Activated CD4-positive, alpha-beta T cell treated with anti-CD3 and anti-CD28 coated beads, Interleukin-2, amount 10 ng/mL, durations not matched to agents 7 days and 5 days (primary cell): ENCODE measurements at regions not wholly inside any gene's neighbourhood (a gene's known extent, or its start where the extent isn't known, plus 50 kb on each side); places are given as distances from the start of the nearest gene placed in this dataset.

ENCODE experiments used
- CTCF ChIA-PET: fragments of 350-600 bp; sonication (Branson Sonifier 250); formaldehyde crosslinking; loops from one replicate; lab custom pipeline; 2021; ENCODE audit warnings: antibody characterized with exemption; lab: Charles Lee
- POLR2A ChIA-PET: fragments of 350-600 bp; sonication (Branson Sonifier 250); formaldehyde crosslinking; loops from one replicate; lab custom pipeline; 2021; ENCODE audit warnings: antibody characterized with exemption; lab: Charles Lee
- DNase-seq: peaks from one replicate; pipeline ENCODE4 v3.0.0-alpha.2; 2020
- H3K27ac Mint-ChIP-seq: one replicate; pipeline ENCODE4 v1.8.0; 2021; ENCODE audit warnings: mild to moderate bottlenecking, moderate library complexity, mixed read lengths
- H3K27me3 Mint-ChIP-seq: one replicate; pipeline ENCODE4 v1.8.0; 2021; ENCODE audit warnings: mixed read lengths
- H3K36me3 Mint-ChIP-seq: one replicate; pipeline ENCODE4 v1.8.0; 2021; ENCODE audit warnings: low read depth, mixed read lengths
- H3K4me1 Mint-ChIP-seq: one replicate; pipeline ENCODE4 v1.8.0; 2021; ENCODE audit warnings: mixed read lengths
- H3K4me3 Mint-ChIP-seq: one replicate; pipeline ENCODE4 v1.8.0; 2021; ENCODE audit warnings: mild to moderate bottlenecking, moderate library complexity, mixed read lengths
- H3K9me3 Mint-ChIP-seq: one replicate; pipeline ENCODE4 v1.8.0; 2021; ENCODE audit warnings: mixed read lengths

DNA sequence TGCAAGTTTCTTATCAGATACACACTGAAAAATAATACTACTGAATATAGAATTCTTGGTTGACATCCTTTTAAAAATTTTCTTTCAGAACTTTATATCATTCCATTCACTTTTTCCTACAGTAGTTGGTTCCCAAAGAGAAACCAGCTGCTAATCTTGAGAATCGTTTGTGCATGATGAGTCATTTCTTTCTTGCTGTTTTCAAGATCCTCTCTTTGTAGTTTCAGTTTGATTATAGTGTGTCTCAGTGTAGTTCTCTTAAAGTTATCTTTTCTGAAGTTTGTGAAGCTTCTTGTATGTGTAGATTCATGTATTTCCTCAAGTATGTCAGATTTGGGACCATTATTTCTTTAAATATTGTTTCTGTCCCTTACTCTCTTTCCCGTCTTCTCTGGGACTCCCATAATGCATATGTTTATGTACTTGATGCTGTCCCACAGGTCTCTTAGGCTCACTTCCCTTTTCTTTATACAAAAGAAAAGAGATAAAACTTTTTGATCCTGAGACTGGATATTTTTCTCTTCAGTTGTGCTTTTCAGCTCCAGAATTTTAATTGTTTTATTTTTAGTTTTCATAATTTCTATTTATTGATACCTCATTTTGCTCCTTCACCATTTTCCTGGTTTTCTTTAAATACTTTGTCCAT lies 801.0 kb downstream of the TDRD15 start:
- Mint-ChIP-seq H3K36me3 (no peaks in the 10 kb centered on the region), H3K9me3 (peaks cover 21% of the 10 kb centered on the region), H3K4me3 (no peak overlapping the region), H3K27ac (no peak overlapping the region), H3K4me1 (no peaks in the 10 kb centered on the region), H3K27me3 (no peaks in the 10 kb centered on the region)
- POLR2A ChIA-PET = no interaction called here
- DNase-seq = no peak
- CTCF ChIA-PET = interaction anchor here (0.6 kb wide), 1 partner anchor 110 kb away, joined by 3 read pairs; no protein-coding TSS in a partner anchor

DNA sequence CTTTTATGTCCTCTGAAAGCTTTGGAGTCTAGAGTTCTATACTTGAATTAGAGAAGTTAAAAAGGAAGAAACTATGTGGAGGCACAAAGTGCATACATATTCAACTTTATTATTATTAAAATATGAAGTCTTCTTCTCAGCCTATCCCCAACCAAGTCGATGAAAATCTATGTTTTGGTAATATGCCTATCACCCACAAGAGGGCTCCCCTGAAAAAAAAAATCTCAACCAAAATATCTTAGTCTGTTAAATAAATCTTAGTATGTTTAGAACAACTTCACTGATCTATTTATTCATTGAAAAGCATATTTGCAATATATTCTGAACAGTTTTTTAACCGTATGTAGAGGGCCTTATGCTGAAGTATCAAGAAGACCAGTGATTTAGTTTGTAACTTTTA lies 804.5 kb downstream of the TDRD15 start:
- Mint-ChIP-seq H3K36me3 (no peaks in the 10 kb centered on the region), H3K4me1 (no peaks in the 10 kb centered on the region), H3K9me3 (peaks cover 15% of the 10 kb centered on the region), H3K4me3 (no peak overlapping the region), H3K27me3 (no peaks in the 10 kb centered on the region), H3K27ac (no peak overlapping the region)
- no peak for DNase-seq
- ChIA-PET CTCF (no interaction called here), POLR2A (no interaction called here)

GRCh38 chr2:21930226-21930625 lies 806.5 kb downstream of the TDRD15 start:
- ChIA-PET CTCF (no interaction called here), POLR2A (no interaction called here)
- no peaks in the 10 kb centered on the region for H3K36me3 Mint-ChIP-seq
- H3K9me3 Mint-ChIP-seq = peaks cover 12% of the 10 kb centered on the region
- no peak overlapping the region for H3K4me3 Mint-ChIP-seq
- H3K27me3 Mint-ChIP-seq = no peaks in the 10 kb centered on the region
- H3K27ac Mint-ChIP-seq = no peak overlapping the region
- DNase-seq = no peak
- no peaks in the 10 kb centered on the region for H3K4me1 Mint-ChIP-seq

DNA sequence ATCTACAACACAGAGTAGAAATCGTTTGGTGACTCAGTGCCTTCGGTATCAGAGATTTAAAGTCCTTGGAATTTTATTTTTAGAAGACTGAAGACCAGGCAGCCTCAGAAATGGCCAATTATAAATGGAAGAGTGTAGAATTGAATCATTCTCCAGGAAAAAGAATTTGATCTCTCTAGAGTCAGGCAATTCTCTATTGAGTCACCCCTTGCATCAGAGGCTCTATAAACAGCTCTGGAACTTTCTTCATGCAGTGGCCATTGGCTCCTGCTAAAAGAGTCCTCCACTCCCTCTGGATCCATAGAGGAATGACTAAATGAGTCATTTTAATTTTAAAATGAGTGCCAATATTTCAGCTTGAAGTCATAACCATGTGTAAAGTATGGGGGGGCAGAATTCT lies 816.2 kb downstream of the TDRD15 start:
- H3K27ac Mint-ChIP-seq = no peak overlapping the region
- ChIA-PET POLR2A (no interaction called here), CTCF (no interaction called here)
- H3K4me3 Mint-ChIP-seq = no peak overlapping the region
- no peaks in the 10 kb centered on the region for H3K36me3 Mint-ChIP-seq
- H3K9me3 Mint-ChIP-seq = peaks cover 4% of the 10 kb centered on the region
- H3K27me3 Mint-ChIP-seq = no peaks in the 10 kb centered on the region
- no peak for DNase-seq
- H3K4me1 Mint-ChIP-seq = no peaks in the 10 kb centered on the region

GRCh38 chr2:21944536-21944935 lies 820.8 kb downstream of the TDRD15 start:
- CTCF ChIA-PET = no interaction called here
- no peaks in the 10 kb centered on the region for H3K36me3 Mint-ChIP-seq
- H3K4me1 Mint-ChIP-seq = no peaks in the 10 kb centered on the region
- POLR2A ChIA-PET = no interaction called here
- H3K9me3 Mint-ChIP-seq = peaks cover 6% of the 10 kb centered on the region
- H3K4me3 Mint-ChIP-seq = no peak overlapping the region
- H3K27ac Mint-ChIP-seq = no peak overlapping the region
- no peak for DNase-seq
- no peaks in the 10 kb centered on the region for H3K27me3 Mint-ChIP-seq

DNA sequence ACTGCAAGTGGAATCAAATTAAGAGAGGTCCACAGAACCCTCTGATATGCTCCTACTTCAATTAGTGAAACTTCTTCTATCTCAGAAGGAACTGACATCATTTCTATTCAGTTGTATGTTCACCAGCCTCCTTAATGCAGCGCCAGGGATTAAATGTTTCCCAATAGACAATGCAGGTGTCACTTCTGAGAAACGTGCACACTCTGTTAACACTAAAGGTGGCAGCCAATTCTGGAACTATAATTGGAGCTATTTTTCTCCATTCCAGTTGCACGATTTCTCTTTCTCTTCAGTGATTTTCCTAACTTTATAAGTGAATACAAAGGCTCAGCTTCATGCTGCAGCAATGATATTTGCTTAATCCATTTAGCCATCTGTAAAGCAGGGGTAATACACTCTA lies 821.9 kb downstream of the TDRD15 start:
- Mint-ChIP-seq H3K4me1 (no peaks in the 10 kb centered on the region), H3K9me3 (peaks cover 6% of the 10 kb centered on the region), H3K27ac (no peak overlapping the region), H3K27me3 (no peaks in the 10 kb centered on the region), H3K4me3 (no peak overlapping the region), H3K36me3 (no peaks in the 10 kb centered on the region)
- ChIA-PET POLR2A (no interaction called here), CTCF (no interaction called here)
- DNase-seq = no peak

DNA sequence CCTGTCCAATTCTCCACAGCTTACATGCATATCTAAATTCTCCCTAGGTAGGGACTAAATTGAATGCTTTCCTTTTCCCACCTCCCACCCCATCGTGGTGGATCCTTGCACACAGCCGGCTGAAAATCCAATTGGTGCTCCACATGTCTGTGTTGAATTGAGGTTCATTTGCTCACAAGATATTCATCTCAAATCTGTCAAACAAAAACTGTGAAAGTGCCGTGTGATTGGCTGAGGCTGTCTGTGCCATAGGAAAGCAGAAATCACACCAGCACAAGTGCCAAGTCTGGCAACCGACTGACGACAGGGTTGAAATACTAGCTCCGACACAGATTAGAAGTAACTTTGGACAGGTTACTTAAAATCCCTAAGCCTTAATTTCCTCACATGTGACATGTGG lies 823.3 kb downstream of the TDRD15 start:
- H3K9me3 Mint-ChIP-seq = peaks cover 6% of the 10 kb centered on the region
- CTCF ChIA-PET = no interaction called here
- POLR2A ChIA-PET = no interaction called here

GRCh38 chr2:21966139-21966538 lies 842.4 kb downstream of the TDRD15 start:
- peaks cover 3% of the 10 kb centered on the region for H3K9me3 Mint-ChIP-seq
- ChIA-PET CTCF (no interaction called here), POLR2A (no interaction called here)
- H3K27ac Mint-ChIP-seq = no peak overlapping the region
- no peaks in the 10 kb centered on the region for H3K27me3 Mint-ChIP-seq
- no peak for DNase-seq
- no peaks in the 10 kb centered on the region for H3K36me3 Mint-ChIP-seq
- no peaks in the 10 kb centered on the region for H3K4me1 Mint-ChIP-seq
- no peak overlapping the region for H3K4me3 Mint-ChIP-seq

More for the DNA sequence above, 823.3 kb downstream of the TDRD15 start:
- DNase-seq = no peak
- H3K27ac Mint-ChIP-seq = no peak overlapping the region
- no peaks in the 10 kb centered on the region for H3K4me1 Mint-ChIP-seq
- H3K27me3 Mint-ChIP-seq = no peaks in the 10 kb centered on the region
- no peak overlapping the region for H3K4me3 Mint-ChIP-seq
- H3K36me3 Mint-ChIP-seq = no peaks in the 10 kb centered on the region

- Mint-ChIP-seq H3K36me3 (no peaks in the 10 kb centered on the region), H3K4me3 (no peak overlapping the region), H3K27me3 (no peaks in the 10 kb centered on the region), H3K9me3 (peaks cover 10% of the 10 kb centered on the region), H3K27ac (no peak overlapping the region), H3K4me1 (no peaks in the 10 kb centered on the region)
- no peak for DNase-seq
- POLR2A ChIA-PET = no interaction called here
- CTCF ChIA-PET = no interaction called here
These were observed 847.2 kb downstream of the TDRD15 start for GRCh38 chr2:21970971-21971370.

DNA sequence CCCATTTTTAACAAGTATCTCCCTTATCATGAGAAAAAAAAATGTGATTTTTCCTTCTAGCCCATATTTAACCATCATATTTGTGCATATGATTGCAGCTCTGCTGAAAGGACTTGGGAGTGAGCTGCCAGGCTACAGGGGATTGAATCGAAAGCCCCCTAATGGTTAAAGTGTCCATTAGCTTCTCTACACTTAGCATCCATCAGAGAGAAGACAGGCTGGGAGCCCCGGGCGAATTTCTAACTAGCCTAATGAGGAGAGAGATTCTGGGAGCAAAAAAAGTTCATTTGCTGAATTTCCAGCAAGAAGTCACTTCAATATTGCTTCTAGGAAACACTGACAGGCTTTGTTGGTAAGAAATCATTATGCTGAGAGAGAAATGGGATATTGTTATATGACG lies 848.8 kb downstream of the TDRD15 start:
- DNase-seq = no peak
- CTCF ChIA-PET = no interaction called here
- POLR2A ChIA-PET = no interaction called here

DNA sequence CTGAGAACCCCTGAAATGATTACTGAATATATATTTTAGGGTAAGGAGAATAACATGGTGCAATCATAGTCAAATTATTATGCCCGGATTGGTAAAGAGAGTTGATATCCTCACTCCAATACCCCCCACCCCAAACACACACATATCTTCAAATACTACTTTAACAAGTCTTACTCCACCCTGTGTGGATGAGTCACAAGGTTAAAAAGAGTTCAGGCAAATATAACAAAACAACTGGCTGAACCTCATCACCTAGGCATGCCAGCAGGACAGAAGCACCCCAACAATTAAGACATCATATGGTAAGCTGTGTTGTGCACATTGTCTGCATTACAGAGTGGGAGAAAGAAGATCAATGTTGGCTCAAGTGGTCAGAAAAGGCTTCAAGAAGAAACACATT lies 857.4 kb downstream of the TDRD15 start:
- Mint-ChIP-seq H3K27ac (no peak overlapping the region), H3K27me3 (no peaks in the 10 kb centered on the region), H3K36me3 (no peaks in the 10 kb centered on the region), H3K4me3 (no peak overlapping the region), H3K4me1 (no peaks in the 10 kb centered on the region), H3K9me3 (peaks cover 13% of the 10 kb centered on the region)
- ChIA-PET POLR2A (no interaction called here), CTCF (no interaction called here)
- DNase-seq = no peak

More for the DNA sequence above, 848.8 kb downstream of the TDRD15 start:
- H3K4me3 Mint-ChIP-seq = no peak overlapping the region
- H3K27me3 Mint-ChIP-seq = no peaks in the 10 kb centered on the region
- H3K36me3 Mint-ChIP-seq = no peaks in the 10 kb centered on the region
- H3K4me1 Mint-ChIP-seq = no peaks in the 10 kb centered on the region
- H3K9me3 Mint-ChIP-seq = peaks cover 8% of the 10 kb centered on the region
- no peak overlapping the region for H3K27ac Mint-ChIP-seq

GRCh38 chr2:21993002-21993401 lies 869.2 kb downstream of the TDRD15 start:
- Mint-ChIP-seq H3K4me3 (no peak overlapping the region), H3K27me3 (no peaks in the 10 kb centered on the region), H3K9me3 (peaks cover 16% of the 10 kb centered on the region), H3K36me3 (no peaks in the 10 kb centered on the region), H3K27ac (no peak overlapping the region), H3K4me1 (no peaks in the 10 kb centered on the region)
- CTCF ChIA-PET = no interaction called here
- POLR2A ChIA-PET = no interaction called here
- DNase-seq = no peak

- no peak for DNase-seq
- peaks cover 8% of the 10 kb centered on the region for H3K9me3 Mint-ChIP-seq
- CTCF ChIA-PET = no interaction called here
- no peaks in the 10 kb centered on the region for H3K27me3 Mint-ChIP-seq
- no peak overlapping the region for H3K27ac Mint-ChIP-seq
- no peak overlapping the region for H3K4me3 Mint-ChIP-seq
- POLR2A ChIA-PET = no interaction called here
- no peaks in the 10 kb centered on the region for H3K4me1 Mint-ChIP-seq
- no peaks in the 10 kb centered on the region for H3K36me3 Mint-ChIP-seq
These were observed 872.6 kb downstream of the TDRD15 start for GRCh38 chr2:21996339-21996738.

- Mint-ChIP-seq H3K27ac (no peak overlapping the region), H3K27me3 (no peaks in the 10 kb centered on the region), H3K9me3 (peaks cover 4% of the 10 kb centered on the region), H3K36me3 (no peaks in the 10 kb centered on the region), H3K4me3 (no peak overlapping the region), H3K4me1 (no peaks in the 10 kb centered on the region)
- POLR2A ChIA-PET = no interaction called here
- DNase-seq = no peak
- CTCF ChIA-PET = no interaction called here
These were observed 875.8 kb downstream of the TDRD15 start for GRCh38 chr2:21999522-21999921.
